Smooth muscle cell (in vitro differentiated cells): ENCODE measurements at regions not wholly inside any gene's neighbourhood (a gene's known extent, or its start where the extent isn't known, plus 50 kb on each side); places are given as distances from the start of the nearest gene placed in this dataset.
A peak's percentile ranks its signal among the peaks of the same experiment; 100 is the strongest.

Source experiments
- DNase-seq: peaks from one replicate; lab custom pipeline; 2025; ENCODE audit not compliant: unreplicated experiment; lab: John Stamatoyannopoulos, UW
- H2AFZ ChIP-seq: fragments of 200-600 bp; sonication (generic); 2 replicates; pipeline ENCODE4 v1.6.0; 2016; ENCODE audit warnings: antibody characterized with exemption, low read depth, mild to moderate bottlenecking
- H3F3A ChIP-seq: fragments of 200-600 bp; sonication (generic); 2 replicates; pipeline ENCODE4 v1.6.0; 2017; ENCODE audit warnings: antibody characterized with exemption, low read depth
- H3K27ac ChIP-seq: fragments of 200-600 bp; sonication (generic); 2 replicates; pipeline ENCODE4 v1.5.1; 2016; ENCODE audit warnings: low read depth, mild to moderate bottlenecking
- H3K27me3 ChIP-seq: fragments of 200-600 bp; sonication (generic); 2 replicates; pipeline ENCODE4 v1.6.1; 2016; ENCODE audit warnings: low read depth, mild to moderate bottlenecking
- H3K36me3 ChIP-seq: fragments of 200-600 bp; sonication (generic); 2 replicates; pipeline ENCODE4 v1.5.1; 2016; ENCODE audit warnings: low read depth
- H3K4me1 ChIP-seq: fragments of 200-600 bp; sonication (generic); 2 replicates; pipeline ENCODE4 v1.5.1; 2016; ENCODE audit warnings: low read depth
- H3K4me2 ChIP-seq: fragments of 200-600 bp; sonication (generic); 2 replicates; pipeline ENCODE4 v1.6.0; 2016; ENCODE audit warnings: mild to moderate bottlenecking
- H3K4me3 ChIP-seq: fragments of 200-600 bp; sonication (generic); 2 replicates; pipeline ENCODE4 v1.5.1; 2016; ENCODE audit warnings: mild to moderate bottlenecking
- H3K79me2 ChIP-seq: fragments of 200-600 bp; sonication (generic); 2 replicates; pipeline ENCODE4 v1.6.0; 2016; ENCODE audit warnings: low read depth, mild to moderate bottlenecking
- H3K9ac ChIP-seq: fragments of 200-600 bp; sonication (generic); 2 replicates; pipeline ENCODE4 v1.6.0; 2016; ENCODE audit warnings: low read depth
- H3K9me3 ChIP-seq: fragments of 200-600 bp; sonication (generic); replicated peaks from 2 replicates; pipeline ENCODE4 v1.5.1; 2016; ENCODE audit warnings: low read depth
- H4K20me1 ChIP-seq: fragments of 200-600 bp; sonication (generic); 2 replicates; pipeline ENCODE4 v1.6.0; 2016; ENCODE audit warnings: low read depth
- WGBS: methylation state at CpG from one replicate; pipeline ENCODE4 v1.1.7; 2016; ENCODE audit warnings: low lambda C conversion rate; 5-methylcytosine and 5-hydroxymethylcytosine counted together
- TF ChIP-seq, protein P1 (sequence below): fragments of 200-600 bp; sonication (generic); IDR thresholded peaks from 2 replicates; pipeline ENCODE4 v1.5.1; 2017; ENCODE audit warnings: borderline replicate concordance, mild to moderate bottlenecking, antibody characterized with exemption; ENCODE audit not compliant: insufficient read depth, poor library complexity, severe bottlenecking

DNA sequence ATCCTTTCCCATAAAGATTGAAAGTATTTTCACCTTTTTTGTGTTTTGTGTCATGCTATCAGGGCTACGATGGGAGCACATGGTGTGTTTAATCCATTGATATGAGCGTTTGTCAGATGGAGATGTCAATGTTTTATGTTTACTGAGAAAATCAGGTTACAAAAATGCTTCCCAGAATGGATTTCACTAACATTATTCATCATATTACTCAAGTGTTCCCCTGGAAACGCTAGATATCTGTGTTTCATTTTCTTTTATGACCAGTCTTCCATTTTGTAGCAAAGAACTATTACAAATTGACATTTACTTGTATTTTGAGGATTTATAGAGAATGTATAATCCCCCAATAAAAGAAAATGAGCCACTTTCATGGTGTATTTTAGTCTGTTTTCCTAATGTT lies 293.5 kb upstream of the AKR1E2 start:
- Histone ChIP-seq H3F3A (no peaks in the 10 kb centered on the region), H3K4me3 (no peak overlapping the region), H3K27me3 (no peaks in the 10 kb centered on the region), H3K9ac (no peak overlapping the region), H3K79me2 (no peaks in the 10 kb centered on the region), H3K36me3 (no peaks in the 10 kb centered on the region), H3K4me1 (no peaks in the 10 kb centered on the region), H3K4me2 (peak overlapping the region; percentile 45), H2AFZ (peak overlapping the region; percentile 56), H3K9me3 (no peaks in the 10 kb centered on the region), H4K20me1 (no peaks in the 10 kb centered on the region), H3K27ac (peak overlapping the region; percentile 68)
- TF ChIP-seq, protein P1, sequence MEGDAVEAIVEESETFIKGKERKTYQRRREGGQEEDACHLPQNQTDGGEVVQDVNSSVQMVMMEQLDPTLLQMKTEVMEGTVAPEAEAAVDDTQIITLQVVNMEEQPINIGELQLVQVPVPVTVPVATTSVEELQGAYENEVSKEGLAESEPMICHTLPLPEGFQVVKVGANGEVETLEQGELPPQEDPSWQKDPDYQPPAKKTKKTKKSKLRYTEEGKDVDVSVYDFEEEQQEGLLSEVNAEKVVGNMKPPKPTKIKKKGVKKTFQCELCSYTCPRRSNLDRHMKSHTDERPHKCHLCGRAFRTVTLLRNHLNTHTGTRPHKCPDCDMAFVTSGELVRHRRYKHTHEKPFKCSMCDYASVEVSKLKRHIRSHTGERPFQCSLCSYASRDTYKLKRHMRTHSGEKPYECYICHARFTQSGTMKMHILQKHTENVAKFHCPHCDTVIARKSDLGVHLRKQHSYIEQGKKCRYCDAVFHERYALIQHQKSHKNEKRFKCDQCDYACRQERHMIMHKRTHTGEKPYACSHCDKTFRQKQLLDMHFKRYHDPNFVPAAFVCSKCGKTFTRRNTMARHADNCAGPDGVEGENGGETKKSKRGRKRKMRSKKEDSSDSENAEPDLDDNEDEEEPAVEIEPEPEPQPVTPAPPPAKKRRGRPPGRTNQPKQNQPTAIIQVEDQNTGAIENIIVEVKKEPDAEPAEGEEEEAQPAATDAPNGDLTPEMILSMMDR, result no peak
- no peak for DNase-seq
- 48% methylated on average over 3 of the region's 3 CpGs for WGBS

DNA sequence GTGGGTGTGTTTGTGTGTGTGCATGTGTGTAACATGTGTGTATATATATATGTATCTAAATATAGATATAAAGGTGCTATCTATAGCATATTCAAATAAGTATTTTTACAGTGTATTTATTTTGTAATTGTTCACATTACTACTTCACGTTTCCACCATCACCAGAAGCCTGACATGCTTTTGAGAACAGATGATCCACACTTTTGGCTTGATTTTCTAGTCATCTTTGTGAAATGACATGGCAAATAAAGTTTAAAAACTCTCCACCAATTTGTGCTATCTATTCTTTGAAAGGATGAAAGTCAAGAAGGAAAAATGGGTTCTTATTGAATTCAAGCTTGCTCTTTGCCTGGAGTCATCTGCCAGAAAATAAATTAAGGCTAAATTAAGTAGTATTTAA lies 294.0 kb upstream of the AKR1E2 start:
- Histone ChIP-seq H3F3A (no peaks in the 10 kb centered on the region), H3K79me2 (no peaks in the 10 kb centered on the region), H3K36me3 (no peaks in the 10 kb centered on the region), H3K27ac (peak overlapping the region; percentile 68), H3K4me3 (no peak overlapping the region), H3K27me3 (no peaks in the 10 kb centered on the region), H3K9me3 (no peaks in the 10 kb centered on the region), H3K9ac (no peak overlapping the region), H4K20me1 (no peaks in the 10 kb centered on the region), H3K4me2 (no peak overlapping the region), H3K4me1 (no peaks in the 10 kb centered on the region), H2AFZ (peak overlapping the region; percentile 56)
- no peak for DNase-seq
- WGBS, result 90% methylated on average over 1 of the region's 1 CpG
- TF ChIP-seq, protein P1, result no peak

DNA sequence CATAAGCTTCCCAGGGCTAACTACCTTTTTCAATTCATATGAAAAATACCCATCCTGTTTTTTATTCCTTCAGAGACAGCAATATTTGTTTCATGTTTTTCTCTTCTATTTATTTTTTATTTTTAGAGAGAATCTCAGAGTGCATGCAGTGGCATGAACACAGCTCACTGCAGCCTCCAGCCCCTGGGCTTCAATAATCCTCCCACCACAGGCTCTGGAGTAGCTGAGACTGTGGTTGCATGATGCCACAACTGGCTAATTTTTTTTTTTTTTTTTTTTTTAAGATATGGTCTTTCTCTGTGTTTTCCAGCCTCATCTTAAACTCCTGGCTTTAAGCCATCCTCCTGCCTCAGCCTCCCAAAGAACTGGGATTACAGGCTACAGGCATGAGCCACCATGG lies 296.7 kb upstream of the AKR1E2 start:
- peak overlapping the region; percentile 19 for H3K27ac ChIP-seq

More for the DNA sequence above, 296.7 kb upstream of the AKR1E2 start:
- Histone ChIP-seq H3K36me3 (no peaks in the 10 kb centered on the region), H3K79me2 (no peaks in the 10 kb centered on the region), H3K4me2 (no peak overlapping the region), H3K4me3 (no peak overlapping the region), H3K9me3 (no peaks in the 10 kb centered on the region), H3F3A (no peaks in the 10 kb centered on the region), H3K9ac (no peak overlapping the region), H2AFZ (peak overlapping the region; percentile 10), H3K4me1 (no peaks in the 10 kb centered on the region), H3K27me3 (no peaks in the 10 kb centered on the region), H4K20me1 (no peaks in the 10 kb centered on the region)
- no peak for DNase-seq
- TF ChIP-seq, protein P1, result no peak
